Right atrium auricular region (tissue), 2 donors: ENCODE measurements at regions not wholly inside any gene's neighbourhood (a gene's known extent, or its start where the extent isn't known, plus 50 kb on each side); places are given as distances from the start of the nearest gene placed in this dataset.
A peak's percentile ranks its signal among the peaks of the same experiment; 100 is the strongest.

Experiments used
- DNase-seq: peaks from one replicate; pipeline ENCODE4 v3.0.0-alpha.2; 2019; ENCODE audit warnings: low spot score
- H3K27ac ChIP-seq, 2 donors: fragments of 200-600 bp; sonication (generic); 1 replicate in 1 of 2; 2 replicates in 1 of 2; pipeline ENCODE4 v1.5.1; 2016 to 2019
- H3K27me3 ChIP-seq, 2 donors: fragments of 200-600 bp; sonication (generic); one replicate each; pipeline versions ENCODE4 v1.5.1 to v1.6.0; 2017 to 2019
- H3K36me3 ChIP-seq: fragments of 200-600 bp; sonication (generic); one replicate; pipeline ENCODE4 v1.5.1; 2016
- H3K4me1 ChIP-seq, 2 donors: fragments of 200-600 bp; sonication (generic); one replicate each; pipeline versions ENCODE4 v1.5.1 to v1.6.0; 2017 to 2019
- H3K4me3 ChIP-seq, 2 donors: fragments of 200-600 bp; sonication (generic); 1 replicate in 1 of 2; 2 replicates in 1 of 2; pipeline ENCODE4 v1.5.1; 2017 to 2019; ENCODE audit warnings: mild to moderate bottlenecking in 1 of 2, moderate library complexity in 1 of 2
- H3K9me3 ChIP-seq, 2 donors: fragments of 200-600 bp; sonication (generic); one replicate each; pipeline ENCODE4 v1.5.1; 2019
- TF ChIP-seq, protein P1 (sequence below), 2 donors: fragments of 200-600 bp; sonication (generic); IDR thresholded peaks; one replicate each; pipeline ENCODE4 v1.5.1; 2019; ENCODE audit warnings: antibody characterized with exemption in 2 of 2

DNA sequence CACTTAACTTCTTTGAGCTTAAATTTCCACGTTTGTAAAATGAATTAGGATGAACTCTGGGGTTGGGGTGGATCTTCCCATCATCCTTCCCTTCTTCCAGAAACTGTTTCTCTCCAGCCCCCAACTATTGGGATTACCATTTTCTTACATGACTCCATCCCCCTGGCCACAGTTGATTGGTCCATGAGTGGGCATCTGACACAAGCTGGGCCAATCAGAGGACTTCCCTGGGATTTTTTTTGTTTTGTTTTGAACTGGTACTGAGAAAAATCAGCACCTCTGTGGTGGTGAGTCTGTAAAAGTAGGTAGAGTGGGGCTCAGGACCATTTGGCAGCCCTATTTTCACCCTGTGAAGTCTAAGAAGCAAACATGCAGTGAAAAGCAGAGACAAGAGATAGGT, 118.0 kb upstream of the SERTAD2 start:
- H3K27ac ChIP-seq = no peak overlapping the region
- TF ChIP-seq, protein P1, sequence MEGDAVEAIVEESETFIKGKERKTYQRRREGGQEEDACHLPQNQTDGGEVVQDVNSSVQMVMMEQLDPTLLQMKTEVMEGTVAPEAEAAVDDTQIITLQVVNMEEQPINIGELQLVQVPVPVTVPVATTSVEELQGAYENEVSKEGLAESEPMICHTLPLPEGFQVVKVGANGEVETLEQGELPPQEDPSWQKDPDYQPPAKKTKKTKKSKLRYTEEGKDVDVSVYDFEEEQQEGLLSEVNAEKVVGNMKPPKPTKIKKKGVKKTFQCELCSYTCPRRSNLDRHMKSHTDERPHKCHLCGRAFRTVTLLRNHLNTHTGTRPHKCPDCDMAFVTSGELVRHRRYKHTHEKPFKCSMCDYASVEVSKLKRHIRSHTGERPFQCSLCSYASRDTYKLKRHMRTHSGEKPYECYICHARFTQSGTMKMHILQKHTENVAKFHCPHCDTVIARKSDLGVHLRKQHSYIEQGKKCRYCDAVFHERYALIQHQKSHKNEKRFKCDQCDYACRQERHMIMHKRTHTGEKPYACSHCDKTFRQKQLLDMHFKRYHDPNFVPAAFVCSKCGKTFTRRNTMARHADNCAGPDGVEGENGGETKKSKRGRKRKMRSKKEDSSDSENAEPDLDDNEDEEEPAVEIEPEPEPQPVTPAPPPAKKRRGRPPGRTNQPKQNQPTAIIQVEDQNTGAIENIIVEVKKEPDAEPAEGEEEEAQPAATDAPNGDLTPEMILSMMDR (IDR thresholded peaks at IDR 0.05) = no peak
- no peak for DNase-seq
- H3K27me3 ChIP-seq = no peaks in the 10 kb centered on the region
- peaks cover 0 to 9% of the 10 kb centered on the region in 2 donors for H3K9me3 ChIP-seq
- no peak overlapping the region for H3K4me3 ChIP-seq
- H3K4me1 ChIP-seq = peaks cover 0 to 22% of the 10 kb centered on the region in 2 donors
- no peaks in the 10 kb centered on the region for H3K36me3 ChIP-seq

DNA sequence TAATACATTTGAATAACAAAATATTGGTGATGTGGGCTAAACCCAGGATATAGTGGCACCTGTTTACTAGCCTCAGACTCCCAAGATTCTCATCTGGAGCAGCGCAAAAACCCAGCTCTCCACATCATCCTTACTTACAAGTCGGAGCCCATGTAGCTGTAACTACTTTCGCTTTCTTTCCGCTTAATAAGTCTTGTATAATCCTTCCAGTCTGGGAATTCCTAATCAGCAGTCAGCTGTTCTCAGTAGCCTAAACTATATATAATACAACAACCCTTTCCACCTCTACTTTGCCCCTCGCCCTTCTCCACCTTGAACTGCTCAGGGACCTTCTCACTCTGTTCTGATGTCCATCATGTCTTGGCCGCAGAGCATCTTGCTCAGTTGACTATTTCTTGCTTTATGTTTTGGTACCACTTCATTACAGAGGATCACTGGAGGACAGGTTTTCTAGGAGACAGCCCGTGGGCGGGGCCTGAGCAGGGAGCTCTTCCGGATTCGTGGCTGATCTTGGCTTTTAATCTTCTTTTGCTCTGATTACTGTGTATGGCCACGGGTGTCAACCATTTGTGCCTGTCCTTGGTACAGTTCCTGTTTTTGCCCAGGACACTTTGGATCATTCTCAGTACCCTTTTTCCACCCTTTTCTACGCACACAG, 119.9 kb upstream of the SERTAD2 start:
- Histone ChIP-seq H3K27ac (no peak overlapping the region), H3K9me3 (peaks cover 0 to 9% of the 10 kb centered on the region in 2 donors), H3K4me3 (no peak overlapping the region), H3K27me3 (no peaks in the 10 kb centered on the region), H3K4me1 (peaks cover 0 to 19% of the 10 kb centered on the region in 2 donors), H3K36me3 (no peaks in the 10 kb centered on the region)
- TF ChIP-seq, protein P1 (IDR thresholded peaks at IDR 0.05) = no peak
- DNase-seq = no peak

DNA sequence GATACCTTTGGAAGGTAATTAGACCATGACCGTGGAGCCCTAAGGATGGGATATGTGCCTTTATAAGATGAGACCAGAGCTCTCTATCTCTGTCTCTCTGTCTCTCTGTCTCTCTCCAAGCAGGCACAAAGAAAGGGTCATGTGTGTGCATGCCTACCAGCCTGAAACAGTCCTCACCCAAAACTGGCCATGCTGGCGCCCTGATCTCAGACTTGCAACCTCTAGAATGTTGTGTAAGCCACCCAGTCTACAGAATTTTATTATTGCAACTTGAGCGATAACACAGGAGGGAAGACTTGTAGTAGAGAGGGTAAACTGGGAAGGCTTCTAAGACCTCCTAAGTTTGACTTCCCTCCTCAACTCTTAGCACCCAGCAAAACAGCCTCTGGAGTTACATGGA, 124.1 kb upstream of the SERTAD2 start:
- Histone ChIP-seq H3K9me3 (peaks cover 0 to 9% of the 10 kb centered on the region in 2 donors), H3K27me3 (no peaks in the 10 kb centered on the region), H3K4me1 (peaks cover 0 to 11% of the 10 kb centered on the region in 2 donors), H3K27ac (no peak overlapping the region), H3K36me3 (no peaks in the 10 kb centered on the region), H3K4me3 (no peak overlapping the region)
- no peak for DNase-seq
- TF ChIP-seq, protein P1 (IDR thresholded peaks at IDR 0.05) = no peak

DNA sequence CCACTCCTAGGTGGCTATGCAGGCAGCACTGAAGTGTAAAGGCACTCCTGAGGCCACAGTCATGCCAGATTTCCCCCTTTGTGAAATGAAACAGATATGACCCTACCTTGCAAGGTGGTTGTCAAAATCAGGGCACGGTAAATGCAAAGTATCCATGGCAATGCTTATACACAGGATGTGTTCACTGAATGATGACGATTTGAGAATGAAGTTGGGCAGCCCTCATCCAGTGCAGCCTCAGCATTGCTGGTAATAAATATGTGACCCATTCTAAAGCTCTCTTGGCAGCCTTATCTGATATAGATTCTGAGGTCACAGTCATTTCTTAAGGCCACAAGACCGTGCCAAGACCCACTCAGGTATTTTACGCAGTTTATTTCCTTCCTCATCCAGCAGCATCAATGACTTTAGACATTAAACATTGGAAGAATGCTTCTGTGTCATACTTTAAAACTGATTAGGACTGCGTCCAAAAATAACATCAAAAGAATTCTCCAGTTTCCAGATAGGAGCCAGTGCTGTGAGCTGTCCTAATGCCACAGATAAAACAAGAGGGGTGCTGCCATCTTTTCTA, 125.5 kb upstream of the SERTAD2 start:
- TF ChIP-seq, protein P1 (IDR thresholded peaks at IDR 0.05) = no peak

DNA sequence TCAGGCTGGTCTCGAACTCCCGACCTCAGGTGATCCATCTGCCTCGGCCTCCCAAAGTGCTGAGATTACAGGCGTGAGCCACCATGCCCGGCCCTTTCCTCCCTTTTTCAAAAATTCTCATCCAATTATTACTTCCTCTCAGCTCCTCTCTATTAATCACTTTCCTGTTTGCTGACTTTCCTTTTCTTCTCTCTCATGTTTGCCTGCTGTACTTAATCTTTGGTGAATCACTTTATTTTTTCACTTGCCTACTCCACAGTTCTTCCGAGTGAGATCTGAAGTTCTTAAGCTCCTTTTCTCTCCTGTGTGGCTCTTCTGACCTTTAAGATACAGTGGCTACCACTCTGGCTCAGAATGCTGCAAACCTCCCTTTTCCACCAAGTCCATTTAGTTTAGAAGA, 126.3 kb upstream of the SERTAD2 start:
- Histone ChIP-seq H3K27me3 (no peaks in the 10 kb centered on the region), H3K4me3 (no peak overlapping the region), H3K36me3 (no peaks in the 10 kb centered on the region), H3K4me1 (peaks cover 0 to 11% of the 10 kb centered on the region in 2 donors), H3K27ac (no peak overlapping the region), H3K9me3 (peaks cover 0 to 8% of the 10 kb centered on the region in 2 donors)
- TF ChIP-seq, protein P1 (IDR thresholded peaks at IDR 0.05) = no peak
- DNase-seq = no peak

More for the DNA sequence above, 125.5 kb upstream of the SERTAD2 start:
- Histone ChIP-seq H3K27me3 (no peaks in the 10 kb centered on the region), H3K27ac (peak overlapping the region in 1 of 2 donors; percentile 41), H3K36me3 (no peaks in the 10 kb centered on the region), H3K4me1 (peaks cover 0 to 11% of the 10 kb centered on the region in 2 donors), H3K9me3 (peaks cover 0 to 9% of the 10 kb centered on the region in 2 donors), H3K4me3 (no peak overlapping the region)
- DNase-seq = no peak
